GM10266 (cell line): ENCODE measurements at regions not wholly inside any gene's neighbourhood (a gene's known extent, or its start where the extent isn't known, plus 50 kb on each side); places are given as distances from the start of the nearest gene placed in this dataset.
A peak's percentile ranks its signal among the peaks of the same experiment; 100 is the strongest.

Experiments
- DNase-seq: peaks from one replicate; pipeline ENCODE4 v3.0.0; 2012; ENCODE audit errors: extremely low spot score
- TF ChIP-seq, protein P1 (sequence below): IDR thresholded peaks from 2 replicates; pipeline ENCODE4 v1.5.1; 2012; ENCODE audit warnings: mild to moderate bottlenecking, low read depth; ENCODE audit not compliant: control insufficient read depth, insufficient read depth; ENCODE audit errors: missing control alignments

- DNase-seq: no peak
- TF ChIP-seq, protein P1, sequence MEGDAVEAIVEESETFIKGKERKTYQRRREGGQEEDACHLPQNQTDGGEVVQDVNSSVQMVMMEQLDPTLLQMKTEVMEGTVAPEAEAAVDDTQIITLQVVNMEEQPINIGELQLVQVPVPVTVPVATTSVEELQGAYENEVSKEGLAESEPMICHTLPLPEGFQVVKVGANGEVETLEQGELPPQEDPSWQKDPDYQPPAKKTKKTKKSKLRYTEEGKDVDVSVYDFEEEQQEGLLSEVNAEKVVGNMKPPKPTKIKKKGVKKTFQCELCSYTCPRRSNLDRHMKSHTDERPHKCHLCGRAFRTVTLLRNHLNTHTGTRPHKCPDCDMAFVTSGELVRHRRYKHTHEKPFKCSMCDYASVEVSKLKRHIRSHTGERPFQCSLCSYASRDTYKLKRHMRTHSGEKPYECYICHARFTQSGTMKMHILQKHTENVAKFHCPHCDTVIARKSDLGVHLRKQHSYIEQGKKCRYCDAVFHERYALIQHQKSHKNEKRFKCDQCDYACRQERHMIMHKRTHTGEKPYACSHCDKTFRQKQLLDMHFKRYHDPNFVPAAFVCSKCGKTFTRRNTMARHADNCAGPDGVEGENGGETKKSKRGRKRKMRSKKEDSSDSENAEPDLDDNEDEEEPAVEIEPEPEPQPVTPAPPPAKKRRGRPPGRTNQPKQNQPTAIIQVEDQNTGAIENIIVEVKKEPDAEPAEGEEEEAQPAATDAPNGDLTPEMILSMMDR: peak; percentile 57
Measured at GRCh38 chr17:77011173-77012011, 129.4 kb upstream of the SEC14L1 start.

DNA sequence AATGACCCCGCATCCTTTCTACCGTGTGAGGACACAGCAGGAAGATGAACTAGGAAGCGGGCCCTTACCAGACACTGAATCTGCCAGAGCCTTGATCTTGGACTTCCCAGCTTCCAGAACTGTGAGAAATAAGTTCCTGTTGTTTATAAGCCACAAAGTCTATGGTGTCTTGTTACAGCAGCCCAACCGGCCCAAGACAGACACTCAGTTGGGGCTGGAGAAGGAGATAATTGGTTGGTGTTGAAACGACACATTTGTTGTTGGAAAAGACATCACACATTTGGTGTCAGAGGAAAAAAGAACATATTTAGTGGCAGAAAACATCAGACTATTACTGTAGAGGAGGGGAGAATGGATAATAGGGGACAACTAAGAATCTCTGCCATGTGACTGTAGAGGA is 122.3 kb upstream of the SEC14L1 start:
- TF ChIP-seq, protein P1: no peak
- no peak for DNase-seq

GRCh38 chr17:77019893-77020379 is 120.8 kb upstream of the SEC14L1 start:
- no peak for DNase-seq
- TF ChIP-seq, protein P1: no peak

- TF ChIP-seq, protein P1: no peak
- DNase-seq: no peak
Measured at GRCh38 chr17:77020973-77021372, 119.8 kb upstream of the SEC14L1 start.

DNA sequence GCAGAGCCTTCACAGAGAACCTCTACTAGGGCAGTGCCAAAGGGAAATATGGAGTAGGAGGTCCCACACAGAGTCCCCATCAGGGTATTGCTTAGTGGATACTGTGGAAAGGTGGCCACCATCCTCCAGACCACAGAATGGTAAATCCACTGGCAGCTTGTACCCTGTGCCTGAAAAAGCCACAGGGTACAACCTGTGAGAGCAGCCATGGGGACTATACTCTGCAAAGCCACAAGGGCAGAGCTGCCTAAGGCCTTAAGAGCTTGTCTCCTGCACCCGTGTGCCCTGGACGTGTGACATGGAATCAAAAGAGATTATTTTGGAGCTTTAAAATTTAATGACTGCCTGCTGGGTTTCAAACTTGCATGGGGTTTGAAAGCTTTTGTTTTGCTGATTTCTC is 118.0 kb upstream of the SEC14L1 start:
- TF ChIP-seq, protein P1: no peak
- no peak for DNase-seq

GRCh38 chr17:77025781-77026180 is 115.0 kb upstream of the SEC14L1 start:
- no peak for DNase-seq
- TF ChIP-seq, protein P1: no peak

GRCh38 chr17:77027271-77027889 is 113.4 kb upstream of the SEC14L1 start:
- no peak for DNase-seq
- TF ChIP-seq, protein P1: no peak
